Keratinocyte (primary cell): ENCODE measurements at regions not wholly inside any gene's neighbourhood (a gene's known extent, or its start where the extent isn't known, plus 50 kb on each side); places are given as distances from the start of the nearest gene placed in this dataset.

Experiments used
- CTCF ChIP-seq, 3 experiments: IDR thresholded peaks in 1 of 3; conservative IDR thresholded peaks in 1 of 3; optimal IDR thresholded peaks in 1 of 3; 2 replicates in 2 of 3; 3 replicates in 1 of 3; pipeline versions ENCODE3 to v1.5.1; 2011; ENCODE audit warnings: low read length in 3 of 3, mild to moderate bottlenecking in 3 of 3, moderate library complexity in 2 of 3, control low read depth in 1 of 3, inconsistent platforms in 1 of 3; ENCODE audit not compliant: insufficient read depth in 2 of 3; ENCODE audit errors: extremely low read depth in 1 of 3
- EZH2 ChIP-seq: IDR thresholded peaks from one replicate; pipeline ENCODE4 v1.6.1; 2012; ENCODE audit warnings: inconsistent platforms, mild to moderate bottlenecking, low read length, moderate library complexity

- TF ChIP-seq CTCF (optimal IDR thresholded peaks at IDR 0.05 in 1 of 3, IDR thresholded peaks at IDR 0.05 in 1 of 3, conservative IDR thresholded peaks at IDR 0.05 in 1 of 3; ENCODE audit: extremely low read depth in 1 of 3, insufficient read depth in 2 of 3, low read length in 3 of 3) (no peak), EZH2 (no peak)
Observed at GRCh38 chr9:2497666-2498400, 123.8 kb upstream of the VLDLR start.
